ENCODE measurements at regions not wholly inside any gene's neighbourhood (a gene's known extent, or its start where the extent isn't known, plus 50 kb on each side); places are given as distances from the start of the nearest gene placed in this dataset.

DNA sequence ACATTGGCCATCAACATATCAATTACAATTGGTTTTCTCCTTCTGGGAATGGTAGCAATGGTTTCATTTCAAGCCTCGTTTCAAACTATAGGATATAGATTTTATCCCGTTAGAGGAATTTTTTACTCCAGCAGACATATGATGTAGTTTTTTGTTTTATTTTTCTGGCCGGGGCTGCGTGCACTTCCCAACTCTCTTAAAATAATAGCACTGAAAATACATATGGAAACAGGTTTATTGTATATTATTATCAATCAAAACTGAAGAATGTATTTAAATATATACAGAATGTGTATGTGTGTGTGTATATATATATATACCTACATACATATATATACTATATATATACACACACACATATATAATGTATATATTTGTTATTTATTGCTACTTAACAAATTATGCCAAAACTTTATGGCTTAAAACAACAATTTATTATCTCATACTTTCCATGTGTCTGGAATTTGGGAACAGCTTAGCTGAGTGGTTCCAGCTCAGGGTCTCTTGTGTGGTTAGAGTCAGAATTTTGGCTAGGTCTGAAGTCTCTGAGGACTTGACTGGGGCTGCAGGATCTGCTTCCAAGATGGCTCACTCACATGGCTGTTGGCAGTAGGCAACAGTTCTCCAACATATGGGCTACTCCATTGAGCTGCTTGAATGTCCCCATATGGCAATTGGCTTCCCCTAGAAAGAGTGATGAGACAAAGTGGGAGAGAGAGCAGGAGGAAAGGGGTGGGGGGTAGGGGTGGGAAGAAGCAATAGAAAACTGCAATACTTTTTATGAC lies 314.1 kb downstream of the PPP1R2C start:
- Histone ChIP-seq H3K4me1 (no peaks in the 10 kb centered on the region), H4K20me1 (no peaks in the 10 kb centered on the region), H3K4me3 (no peak overlapping the region), H3K4me2 (no peak overlapping the region), H3K27me3 (peaks cover 80% of the 10 kb centered on the region), H3K36me3 (no peaks in the 10 kb centered on the region), H3K9ac (no peak overlapping the region), H3K9me3 (no peaks in the 10 kb centered on the region), H3K27ac (no peak overlapping the region)
- no peak for TF ChIP-seq Cebpa-rat (IDR thresholded peaks at IDR 0.05)

DNA sequence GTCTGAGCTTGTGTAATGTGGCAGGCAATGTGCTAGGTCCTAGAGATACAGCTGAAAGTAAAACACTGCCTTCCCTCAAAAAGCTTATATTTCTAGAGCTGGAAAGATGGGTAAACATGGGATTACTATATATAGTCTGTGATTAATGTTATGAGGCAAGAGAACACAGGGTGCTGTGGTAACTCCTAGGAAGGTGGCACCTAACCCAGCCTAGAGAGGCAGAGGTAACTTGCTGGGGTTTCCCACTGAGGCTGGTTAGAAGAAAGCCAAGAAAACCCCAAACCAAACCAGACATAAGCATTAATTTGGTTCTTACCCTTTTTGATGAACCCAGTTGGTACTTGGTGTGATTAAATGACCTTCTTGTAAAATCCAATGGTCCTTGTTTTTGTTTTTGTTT lies 315.0 kb downstream of the PPP1R2C start:
- H3K4me1 ChIP-seq, result no peaks in the 10 kb centered on the region
- H3K4me2 ChIP-seq, result no peak overlapping the region
- no peak for TF ChIP-seq Cebpa-rat (IDR thresholded peaks at IDR 0.05)
- no peak overlapping the region for H3K27ac ChIP-seq
- H4K20me1 ChIP-seq, result no peaks in the 10 kb centered on the region
- no peaks in the 10 kb centered on the region for H3K9me3 ChIP-seq
- H3K36me3 ChIP-seq, result no peaks in the 10 kb centered on the region
- H3K27me3 ChIP-seq, result peaks cover 78% of the 10 kb centered on the region
- H3K4me3 ChIP-seq, result no peak overlapping the region
- no peak overlapping the region for H3K9ac ChIP-seq

DNA sequence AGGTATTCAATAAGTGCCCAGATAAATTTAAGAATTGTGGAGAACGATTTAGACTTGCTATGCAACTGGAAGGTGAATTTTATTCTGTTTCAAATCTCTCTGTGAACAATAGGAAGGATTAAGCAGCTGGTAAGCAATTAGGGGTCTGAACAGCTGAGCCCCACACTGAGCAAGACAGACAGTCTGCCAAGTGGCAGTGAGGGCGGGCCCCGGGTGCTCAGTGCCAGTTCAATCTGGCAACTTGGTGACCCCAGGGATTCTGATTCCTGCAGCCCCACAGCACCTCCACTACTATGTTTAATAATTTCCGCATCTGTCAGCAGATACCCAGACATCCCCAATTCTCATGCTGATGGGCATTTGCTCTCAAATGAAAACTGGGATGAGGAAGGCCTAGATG lies 317.3 kb downstream of the PPP1R2C start:
- Histone ChIP-seq H3K27ac (no peak overlapping the region), H3K36me3 (no peaks in the 10 kb centered on the region), H3K27me3 (peaks cover 64% of the 10 kb centered on the region), H4K20me1 (no peaks in the 10 kb centered on the region), H3K4me2 (no peak overlapping the region), H3K9me3 (no peaks in the 10 kb centered on the region), H3K9ac (no peak overlapping the region), H3K4me1 (no peaks in the 10 kb centered on the region), H3K4me3 (no peak overlapping the region)
- TF ChIP-seq Cebpa-rat (IDR thresholded peaks at IDR 0.05), result no peak

DNA sequence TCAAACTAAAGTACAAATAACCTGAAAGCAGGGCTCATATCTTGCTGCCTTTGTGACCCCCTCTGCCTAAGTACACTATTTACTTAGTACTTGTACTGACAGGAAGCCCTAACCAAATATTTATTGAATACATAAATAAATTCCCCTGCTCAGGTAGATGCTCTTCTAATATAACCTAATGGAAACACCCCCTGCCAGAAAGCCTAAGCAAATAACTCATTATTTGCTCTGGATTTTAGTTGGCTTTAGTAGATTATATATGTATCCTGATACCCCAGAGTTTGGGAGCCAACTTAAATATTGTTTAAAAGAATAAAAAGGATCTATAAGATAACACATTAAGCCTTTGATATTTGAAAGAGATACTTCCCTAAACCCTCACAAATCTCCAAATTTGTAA lies 318.2 kb downstream of the PPP1R2C start:
- Histone ChIP-seq H3K27me3 (peaks cover 65% of the 10 kb centered on the region), H4K20me1 (no peaks in the 10 kb centered on the region), H3K4me1 (no peaks in the 10 kb centered on the region), H3K4me3 (no peak overlapping the region), H3K4me2 (no peak overlapping the region), H3K9me3 (no peaks in the 10 kb centered on the region), H3K27ac (no peak overlapping the region), H3K36me3 (no peaks in the 10 kb centered on the region), H3K9ac (no peak overlapping the region)
- TF ChIP-seq Cebpa-rat (IDR thresholded peaks at IDR 0.05), result no peak

DNA sequence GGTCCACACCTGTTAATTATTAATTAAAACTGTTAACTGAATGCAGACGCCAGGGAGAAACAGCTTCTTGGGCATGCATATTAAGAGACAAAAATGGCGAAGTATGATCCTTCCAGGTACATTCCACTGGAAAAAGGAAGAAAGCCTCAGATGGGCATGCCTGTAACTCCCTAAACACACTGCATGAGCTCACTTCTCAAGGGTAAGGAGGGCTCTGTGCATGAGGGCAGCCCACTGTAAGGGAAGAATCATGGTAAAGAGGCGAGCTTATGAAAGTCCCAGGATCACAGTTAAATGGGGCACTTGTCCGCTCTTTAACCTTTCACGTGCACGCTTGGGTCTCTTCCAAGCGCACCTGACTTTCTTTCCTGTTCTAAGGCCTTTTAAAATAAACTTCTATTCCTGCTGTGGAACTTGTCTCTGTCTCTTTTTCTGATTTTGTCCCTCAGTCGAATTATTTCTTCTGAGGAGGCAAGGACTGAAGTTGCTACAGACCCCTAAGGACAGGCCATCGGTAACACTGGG lies 321.7 kb downstream of the PPP1R2C start:
- Histone ChIP-seq H3K4me3 (no peak overlapping the region), H3K4me1 (no peaks in the 10 kb centered on the region), H3K4me2 (no peak overlapping the region), H3K9me3 (no peaks in the 10 kb centered on the region), H3K27me3 (peaks cover 58% of the 10 kb centered on the region), H3K9ac (no peak overlapping the region), H3K36me3 (no peaks in the 10 kb centered on the region), H3K27ac (no peak overlapping the region), H4K20me1 (no peaks in the 10 kb centered on the region)
- no peak for TF ChIP-seq Cebpa-rat (IDR thresholded peaks at IDR 0.05)

DNA sequence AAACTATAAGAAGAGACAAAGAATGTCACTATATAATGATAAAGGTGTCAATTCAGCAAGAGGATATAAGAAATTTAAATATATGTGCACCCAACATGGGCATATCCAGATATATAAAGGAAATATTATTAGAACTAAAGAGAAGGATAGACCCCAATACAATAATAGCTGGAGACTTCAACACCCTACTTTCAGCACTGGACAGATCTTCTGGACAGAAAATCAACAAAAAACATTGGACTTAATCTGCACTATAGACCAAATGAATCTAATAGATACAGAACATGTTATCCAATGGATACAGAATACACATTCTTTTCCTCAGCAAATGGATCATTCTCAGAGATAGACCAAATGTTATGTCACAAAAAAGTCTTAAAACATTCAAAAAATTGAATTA lies 327.7 kb downstream of the PPP1R2C start:
- Histone ChIP-seq H3K36me3 (no peaks in the 10 kb centered on the region), H3K4me3 (no peak overlapping the region), H3K9me3 (no peaks in the 10 kb centered on the region), H4K20me1 (no peaks in the 10 kb centered on the region), H3K9ac (no peak overlapping the region), H3K4me1 (no peaks in the 10 kb centered on the region), H3K27ac (no peak overlapping the region), H3K4me2 (no peak overlapping the region), H3K27me3 (peaks cover 17% of the 10 kb centered on the region)
- no peak for TF ChIP-seq Cebpa-rat (IDR thresholded peaks at IDR 0.05)

DNA sequence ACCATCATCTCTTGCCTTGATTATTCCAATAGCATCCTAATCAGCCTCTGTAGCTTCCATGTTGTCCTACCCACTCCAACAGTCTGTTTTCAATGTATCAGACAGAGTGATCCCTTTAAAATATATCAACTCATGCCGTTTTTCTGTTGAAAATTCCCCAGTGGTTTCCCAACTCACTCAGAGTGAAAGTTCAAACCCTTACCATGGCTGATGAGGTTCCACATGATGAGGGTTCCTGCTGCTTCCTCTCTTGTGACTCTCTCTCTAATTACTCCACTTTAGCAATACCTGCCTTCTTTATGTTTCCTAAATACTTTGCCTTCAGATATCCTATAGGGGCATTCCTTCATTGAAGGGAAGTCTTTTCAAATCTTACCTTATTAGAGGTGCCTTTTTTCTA lies 334.7 kb downstream of the PPP1R2C start:
- H3K4me1 ChIP-seq, result no peaks in the 10 kb centered on the region
- H3K9ac ChIP-seq, result no peak overlapping the region
- H3K36me3 ChIP-seq, result no peaks in the 10 kb centered on the region
- no peak overlapping the region for H3K4me2 ChIP-seq
- H4K20me1 ChIP-seq, result no peaks in the 10 kb centered on the region
- no peak for TF ChIP-seq Cebpa-rat (IDR thresholded peaks at IDR 0.05)
- H3K4me3 ChIP-seq, result no peak overlapping the region
- no peak overlapping the region for H3K27ac ChIP-seq
- H3K27me3 ChIP-seq, result peaks cover 62% of the 10 kb centered on the region
- H3K9me3 ChIP-seq, result no peaks in the 10 kb centered on the region

DNA sequence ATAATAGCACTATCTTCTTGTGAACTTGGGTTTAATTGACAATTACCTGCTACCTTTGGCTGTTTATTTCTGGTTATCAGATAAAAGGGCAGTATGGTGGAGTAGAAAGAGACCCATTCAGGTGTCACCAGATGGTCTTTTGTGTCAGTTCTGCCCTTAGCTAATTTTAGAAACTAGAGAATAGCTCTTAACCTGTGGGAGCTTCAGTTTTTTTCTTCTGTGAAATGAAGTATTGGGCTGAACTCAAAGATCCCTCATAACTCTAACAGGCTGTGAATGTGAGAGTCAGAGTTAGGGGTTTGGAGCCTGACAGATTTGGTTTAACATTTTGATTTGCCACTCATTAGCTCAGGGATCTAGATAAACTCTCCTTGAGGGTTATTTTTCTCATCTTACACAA lies 335.2 kb downstream of the PPP1R2C start:
- no peaks in the 10 kb centered on the region for H3K4me1 ChIP-seq
- H3K36me3 ChIP-seq, result no peaks in the 10 kb centered on the region
- no peak overlapping the region for H3K27ac ChIP-seq

DNA sequence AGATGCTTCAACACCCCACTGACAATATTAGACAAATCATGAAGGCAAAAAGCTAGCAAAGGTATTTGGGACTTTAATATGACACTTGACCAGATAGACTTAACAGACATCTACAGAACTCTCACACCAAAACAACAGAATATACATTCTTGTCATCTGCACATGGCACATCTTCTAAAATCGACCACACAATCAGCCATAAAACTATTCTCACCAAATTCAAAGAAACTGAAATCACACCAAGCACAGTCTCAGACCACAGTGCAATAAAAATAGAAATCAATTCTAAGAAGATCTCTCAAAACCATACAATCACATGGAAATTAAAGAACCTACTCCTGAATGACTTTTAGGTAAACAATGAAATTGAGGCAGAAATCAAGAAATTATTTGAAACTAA lies 340.8 kb downstream of the PPP1R2C start:
- Histone ChIP-seq H3K36me3 (no peaks in the 10 kb centered on the region), H3K4me1 (no peaks in the 10 kb centered on the region), H4K20me1 (no peaks in the 10 kb centered on the region), H3K4me2 (no peak overlapping the region), H3K9ac (no peak overlapping the region), H3K4me3 (no peak overlapping the region), H3K27me3 (peaks cover 86% of the 10 kb centered on the region), H3K27ac (no peak overlapping the region), H3K9me3 (peaks cover 9% of the 10 kb centered on the region; the same call in 1 of the 2 replicates)
- no peak for TF ChIP-seq Cebpa-rat (IDR thresholded peaks at IDR 0.05)

More for the DNA sequence above, 335.2 kb downstream of the PPP1R2C start:
- H3K27me3 ChIP-seq, result peaks cover 67% of the 10 kb centered on the region
- H3K4me3 ChIP-seq, result no peak overlapping the region
- no peak for TF ChIP-seq Cebpa-rat (IDR thresholded peaks at IDR 0.05)
- H4K20me1 ChIP-seq, result no peaks in the 10 kb centered on the region
- no peaks in the 10 kb centered on the region for H3K9me3 ChIP-seq
- no peak overlapping the region for H3K9ac ChIP-seq
- H3K4me2 ChIP-seq, result no peak overlapping the region

DNA sequence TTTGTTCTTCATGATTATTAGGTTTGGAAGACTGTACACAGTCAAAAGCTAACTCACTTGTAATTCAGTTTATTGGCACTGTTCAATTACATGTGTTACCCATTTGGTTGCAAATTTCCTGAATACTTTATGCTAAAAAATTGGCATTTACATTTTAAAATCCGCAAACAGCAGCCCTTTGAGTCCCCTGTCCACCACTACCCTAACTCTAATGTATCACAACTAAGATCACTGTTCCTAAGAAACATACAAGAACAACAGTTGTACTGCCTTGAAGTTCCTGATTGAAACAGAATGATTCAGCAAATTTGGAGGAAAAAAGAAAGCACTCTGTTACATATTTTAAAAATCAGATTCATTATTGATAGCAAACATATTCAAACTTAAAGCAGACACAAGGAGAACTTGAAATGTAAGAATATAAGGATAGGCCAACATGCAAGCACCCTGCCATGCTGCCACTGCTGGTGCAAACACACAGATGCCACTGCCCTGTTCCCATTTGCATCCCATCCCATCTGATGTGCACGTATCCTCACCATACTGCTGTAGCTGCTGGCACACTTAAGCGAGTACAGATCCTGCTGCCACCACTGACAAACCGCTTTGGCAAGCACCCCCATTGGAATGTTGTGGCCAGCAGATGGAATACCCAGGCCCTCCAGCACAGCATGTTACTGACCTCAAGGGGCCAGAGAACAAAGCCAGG lies 343.4 kb downstream of the PPP1R2C start:
- H3K4me3 ChIP-seq, result no peak overlapping the region
- no peak overlapping the region for H3K4me2 ChIP-seq
- peaks cover 6% of the 10 kb centered on the region; the same call in 1 of the 2 replicates for H4K20me1 ChIP-seq
- peaks cover 79% of the 10 kb centered on the region for H3K27me3 ChIP-seq
- peaks cover 9% of the 10 kb centered on the region; the same call in 1 of the 2 replicates for H3K9me3 ChIP-seq
- H3K27ac ChIP-seq, result no peak overlapping the region
- H3K9ac ChIP-seq, result no peak overlapping the region
- no peak for TF ChIP-seq Cebpa-rat (IDR thresholded peaks at IDR 0.05)
- no peaks in the 10 kb centered on the region for H3K4me1 ChIP-seq
- H3K36me3 ChIP-seq, result no peaks in the 10 kb centered on the region

Data from BLaER1 (cell line).